HG03439 (cell line): ENCODE measurements at regions not wholly inside any gene's neighbourhood (a gene's known extent, or its start where the extent isn't known, plus 50 kb on each side); places are given as distances from the start of the nearest gene placed in this dataset.
A peak's percentile ranks its signal among the peaks of the same experiment; 100 is the strongest.
"Not testable (repeated sequence)": the region's sequence is repeated elsewhere in the genome, so short reads cannot be mapped to it uniquely, and the experiment has no call there.

Experiments used
- ATAC-seq: cut with Tn5 transposase; IDR thresholded peaks from one replicate; pipeline ENCODE4 v1.9.1; 2021; ENCODE audit warnings: mild to moderate bottlenecking, moderate library complexity; ENCODE audit not compliant: unreplicated experiment

DNA sequence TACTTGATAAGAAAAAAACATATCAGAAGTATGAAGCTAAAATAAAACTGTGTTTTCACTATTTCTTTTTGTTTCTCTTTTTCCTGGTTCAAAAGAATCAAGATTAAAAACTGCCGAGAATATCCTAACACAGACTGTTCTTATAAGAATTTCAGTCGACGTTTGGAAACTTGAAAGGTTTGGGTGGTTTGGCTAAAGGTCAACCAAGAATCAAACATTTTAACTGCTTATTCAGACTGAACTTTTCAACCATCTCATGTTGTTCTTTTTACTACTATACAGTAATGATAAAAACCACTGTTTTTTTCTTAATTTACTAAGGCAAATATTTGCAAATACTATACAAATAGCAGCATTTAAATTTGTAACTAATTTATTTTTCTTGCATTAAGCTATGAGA lies 308.5 kb upstream of the TFPI start:
- no peak for ATAC-seq

DNA sequence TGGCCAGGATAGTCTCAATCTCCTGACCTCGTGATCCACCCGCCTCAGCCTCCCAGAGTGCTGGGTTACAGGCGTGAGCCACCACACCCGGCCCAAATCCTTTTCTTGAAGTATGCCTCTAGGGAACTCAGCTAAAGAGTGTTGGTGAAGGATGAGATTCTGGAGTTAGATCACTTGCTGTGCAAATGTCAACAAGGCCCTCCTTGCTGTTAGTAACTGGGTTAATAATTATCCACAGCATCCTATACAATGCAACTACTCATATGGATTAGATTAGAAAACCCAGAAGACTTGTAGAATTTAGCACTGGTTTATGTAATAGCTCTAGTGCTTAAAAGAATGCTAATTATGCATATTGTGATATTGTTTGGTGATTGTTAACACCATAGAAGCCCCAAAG lies 310.8 kb upstream of the TFPI start:
- ATAC-seq: no peak

DNA sequence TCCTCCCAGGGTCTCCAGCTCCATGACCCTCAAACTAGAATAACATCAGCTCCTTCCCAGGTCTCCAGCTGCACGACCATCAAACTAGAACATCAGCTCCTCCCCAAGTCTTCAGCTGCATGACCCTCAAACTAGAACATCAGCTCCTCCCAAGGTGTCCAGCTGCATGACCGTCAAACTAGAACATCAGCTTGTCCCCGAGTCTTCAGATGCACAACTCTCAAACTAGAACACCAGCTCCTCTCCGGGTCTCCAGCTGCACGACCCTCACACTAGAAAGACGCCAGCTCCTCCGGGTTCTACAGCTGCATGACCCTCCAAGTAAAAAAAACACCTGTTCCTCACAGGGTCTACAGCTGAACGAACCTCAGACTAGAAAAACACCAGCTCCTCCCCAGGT lies 312.9 kb upstream of the TFPI start:
- no peak for ATAC-seq

DNA sequence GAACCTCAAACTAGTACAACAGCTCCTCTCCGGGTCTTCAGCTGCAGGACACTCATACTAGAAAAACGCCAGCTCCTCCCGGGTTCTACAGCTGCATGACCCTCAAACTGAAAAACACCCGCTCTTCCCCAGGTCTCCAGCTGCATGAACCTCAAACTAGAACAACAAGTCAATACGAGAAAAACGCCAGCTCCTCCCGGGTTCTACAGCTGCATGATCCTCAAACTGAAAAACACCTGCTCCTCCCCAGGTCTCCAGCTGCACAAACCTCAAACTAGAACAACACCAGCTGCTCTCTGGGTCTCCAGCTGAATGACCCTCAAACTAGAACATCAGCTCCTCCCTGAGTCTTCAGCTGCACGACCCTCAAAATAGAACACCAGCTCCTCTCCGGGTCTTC lies 315.0 kb upstream of the TFPI start:
- ATAC-seq: peak; percentile 65

DNA sequence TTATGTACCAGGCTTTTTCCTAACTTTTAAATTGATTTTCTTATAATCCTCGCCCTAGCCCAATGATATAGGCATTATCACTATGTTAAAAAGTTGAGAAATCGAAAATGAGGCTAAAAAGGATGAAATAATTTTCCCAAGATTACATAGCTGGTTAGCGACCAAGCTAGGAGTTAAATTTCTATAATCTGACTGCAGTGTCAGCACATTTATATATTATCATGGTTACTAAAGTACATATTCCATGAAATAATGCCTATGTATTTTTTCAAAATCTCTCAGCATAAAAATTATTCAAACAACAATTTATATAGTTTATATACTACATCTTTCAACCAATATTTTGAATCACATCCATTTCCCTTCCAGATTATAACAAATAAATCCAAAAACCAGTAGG lies 317.3 kb upstream of the TFPI start:
- ATAC-seq: no peak

DNA sequence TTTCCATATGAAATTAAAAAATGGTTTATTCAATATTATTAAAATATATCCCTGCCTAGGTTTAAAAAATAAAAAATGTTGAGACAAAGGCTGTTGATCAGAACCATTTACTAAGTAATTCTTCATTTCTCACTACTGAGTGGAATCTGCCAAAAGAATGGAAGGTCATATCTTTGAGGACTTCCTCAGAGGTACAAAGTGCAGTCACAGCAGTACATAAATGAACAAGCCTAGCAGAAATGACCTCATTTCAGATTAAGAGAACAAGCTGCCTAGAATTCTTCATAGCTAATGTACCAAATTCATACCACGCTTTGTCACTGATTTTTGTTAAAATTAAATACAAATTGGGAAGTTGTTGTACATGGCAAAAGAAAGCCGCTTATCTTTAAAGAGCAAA lies 318.9 kb upstream of the TFPI start:
- ATAC-seq: no peak

DNA sequence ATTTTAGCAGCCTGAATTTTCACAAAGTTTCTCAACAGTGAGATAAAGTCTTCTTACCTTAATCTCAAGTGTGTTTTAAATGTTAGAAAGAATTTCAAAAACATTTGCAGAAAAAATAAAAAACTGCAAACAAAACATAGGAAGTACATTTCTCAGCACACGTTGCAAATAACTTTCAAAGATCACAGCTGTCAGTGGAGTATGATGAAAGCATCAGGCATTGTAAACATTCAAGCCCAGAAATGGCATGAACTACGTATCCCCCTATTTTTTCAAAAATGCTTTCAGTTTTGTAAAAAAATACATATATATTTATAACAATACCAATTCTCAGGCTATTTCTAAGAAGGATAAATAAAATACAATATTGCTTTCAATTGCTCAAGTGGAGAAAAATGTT lies 320.6 kb upstream of the TFPI start:
- ATAC-seq: no peak

DNA sequence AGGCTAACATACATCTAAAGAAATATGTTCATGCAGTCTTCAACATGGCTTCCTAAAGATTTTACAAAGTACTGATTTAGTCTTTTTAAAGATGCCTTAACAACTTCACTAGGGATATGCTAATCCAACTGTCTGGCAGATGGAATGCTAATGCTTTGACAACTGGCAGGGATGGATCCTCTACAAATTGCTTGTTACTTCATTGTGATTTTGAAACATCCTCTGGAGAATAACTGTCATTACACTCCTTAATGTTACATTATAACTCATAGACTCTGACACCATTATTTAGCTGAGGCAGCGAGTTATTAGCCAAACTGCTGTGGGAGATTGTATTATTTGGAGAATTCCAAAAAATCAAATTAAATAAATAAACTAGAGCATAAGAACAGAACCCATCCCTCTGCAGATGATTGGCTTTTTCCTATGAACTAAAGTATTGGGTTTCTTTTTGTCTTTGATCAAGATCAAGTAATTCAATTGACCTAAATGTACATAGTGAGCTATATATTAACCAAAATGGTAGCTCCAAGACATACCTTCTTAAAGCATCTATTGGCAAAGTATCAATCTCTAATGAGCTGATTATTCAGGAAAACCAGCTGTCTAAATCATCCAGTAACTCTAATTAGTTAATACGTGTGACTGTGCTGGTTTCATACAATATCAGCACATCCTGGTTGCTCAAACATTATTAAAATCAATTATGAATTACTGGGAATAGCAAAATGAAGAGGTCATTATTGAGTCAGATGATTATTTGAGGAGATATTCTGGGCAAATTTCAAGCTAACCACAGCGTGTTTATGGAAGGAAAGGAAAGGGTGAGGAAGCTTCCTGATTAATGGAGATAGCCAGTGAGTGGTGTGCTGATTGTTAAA lies 321.3 kb upstream of the TFPI start:
- no peak for ATAC-seq

DNA sequence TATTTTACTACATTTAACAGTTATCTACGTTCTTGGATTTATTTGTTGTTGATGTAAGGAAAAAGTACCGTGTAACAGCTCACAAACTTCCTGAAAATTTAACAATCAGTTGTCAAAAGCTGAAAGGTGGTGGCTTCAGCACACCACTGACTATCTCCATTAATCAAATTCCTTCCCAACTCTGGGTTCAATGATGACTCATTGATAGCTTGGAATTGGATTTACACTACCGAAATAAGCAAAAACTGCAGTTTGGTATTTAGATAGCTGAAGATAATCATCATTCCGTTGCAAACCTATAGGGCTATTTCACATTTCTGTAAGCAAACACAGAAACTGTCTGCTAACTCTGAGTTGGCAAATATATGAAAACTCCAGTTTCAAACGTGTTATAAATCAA lies 322.3 kb upstream of the TFPI start:
- no peak for ATAC-seq

DNA sequence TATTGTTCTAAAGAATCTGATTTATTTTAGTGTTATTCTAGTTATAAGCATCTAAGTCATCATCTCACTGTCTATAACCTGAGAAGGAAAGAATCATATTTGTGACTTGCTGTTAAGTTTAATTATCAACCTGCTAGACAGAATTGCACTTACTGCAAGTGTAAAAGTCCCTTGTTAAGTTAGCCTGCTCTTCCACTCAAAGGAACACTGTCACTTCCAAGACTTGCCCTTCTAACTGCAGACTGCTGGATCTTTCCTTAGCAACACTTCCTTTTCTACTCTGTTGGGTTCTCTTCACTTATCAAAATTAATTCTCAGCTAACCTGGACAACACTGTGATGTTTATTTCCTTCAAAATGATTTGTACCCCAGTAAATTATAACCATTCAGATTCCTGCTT lies 323.2 kb upstream of the TFPI start:
- no peak for ATAC-seq

DNA sequence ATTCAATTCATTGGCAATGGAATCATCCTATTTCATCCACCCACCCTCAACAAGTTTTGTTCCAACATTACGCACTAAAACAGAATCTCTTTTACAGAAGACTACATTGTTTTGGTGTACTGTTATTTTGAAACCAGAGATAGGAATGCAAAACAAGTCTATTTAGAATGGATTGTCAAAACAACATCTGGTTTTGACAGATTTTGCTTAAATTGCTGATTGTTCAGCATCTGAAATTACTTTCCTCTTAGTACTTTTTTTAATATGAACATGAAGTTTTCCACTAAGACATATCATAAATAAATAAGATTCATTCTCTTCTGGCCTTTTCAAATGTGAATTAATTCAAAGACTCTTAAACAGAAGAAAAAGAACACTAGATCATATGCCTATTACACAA lies 323.9 kb upstream of the TFPI start:
- no peak for ATAC-seq

DNA sequence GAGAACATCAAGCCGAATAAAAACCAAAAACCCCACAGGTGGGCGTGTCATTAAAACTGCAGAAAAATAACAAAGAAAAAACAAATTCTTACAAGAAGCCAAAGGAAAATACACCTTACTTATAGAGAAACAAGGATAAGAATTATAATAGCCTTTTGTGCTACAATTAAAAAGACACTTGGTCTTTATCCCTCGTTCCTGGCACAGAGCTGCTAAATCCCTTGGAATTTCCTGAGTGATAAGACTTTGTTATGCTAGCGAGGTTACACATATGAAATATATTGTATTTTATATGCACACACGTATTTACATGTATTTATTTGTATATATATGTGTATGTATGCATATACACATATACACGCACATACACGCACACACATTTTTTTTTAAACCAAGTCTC lies 325.3 kb upstream of the TFPI start:
- no peak for ATAC-seq

DNA sequence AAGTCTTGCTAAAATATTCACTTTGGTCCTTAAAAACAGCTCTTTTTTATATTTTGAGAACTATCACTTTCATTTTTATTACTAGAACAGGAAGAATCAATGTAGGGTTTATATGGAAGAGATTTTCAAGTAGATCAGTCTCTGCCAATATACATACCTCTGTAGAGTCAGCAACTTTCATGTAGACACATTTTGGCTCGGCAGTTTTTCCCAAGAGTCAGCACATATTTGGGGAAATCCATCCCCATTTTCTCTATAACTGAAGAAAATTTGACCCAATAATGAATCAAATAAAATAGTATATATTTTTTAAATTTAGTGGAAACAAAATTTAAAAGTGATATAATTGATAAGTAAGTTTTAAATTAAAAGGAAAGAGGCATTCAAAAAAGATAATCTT lies 329.8 kb upstream of the TFPI start:
- no peak for ATAC-seq

DNA sequence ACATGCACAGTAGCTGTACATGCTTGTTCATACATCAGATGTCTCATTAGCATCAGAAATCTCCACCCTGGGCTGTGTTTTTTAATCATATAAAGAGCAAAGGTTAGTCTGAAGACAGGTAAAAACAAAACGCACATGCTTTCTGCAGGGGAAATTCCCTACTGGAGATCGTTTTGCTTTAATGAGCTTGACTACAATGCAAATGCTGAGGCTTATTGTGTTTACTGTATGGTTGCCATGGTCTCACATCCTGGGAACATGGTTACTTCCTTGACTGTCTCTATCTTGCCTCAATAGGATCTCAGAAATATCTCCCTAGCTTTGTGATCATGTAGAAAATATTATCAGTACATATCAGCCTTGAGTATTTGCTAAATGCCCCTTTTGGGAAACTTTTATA lies 336.5 kb upstream of the TFPI start:
- no peak for ATAC-seq

DNA sequence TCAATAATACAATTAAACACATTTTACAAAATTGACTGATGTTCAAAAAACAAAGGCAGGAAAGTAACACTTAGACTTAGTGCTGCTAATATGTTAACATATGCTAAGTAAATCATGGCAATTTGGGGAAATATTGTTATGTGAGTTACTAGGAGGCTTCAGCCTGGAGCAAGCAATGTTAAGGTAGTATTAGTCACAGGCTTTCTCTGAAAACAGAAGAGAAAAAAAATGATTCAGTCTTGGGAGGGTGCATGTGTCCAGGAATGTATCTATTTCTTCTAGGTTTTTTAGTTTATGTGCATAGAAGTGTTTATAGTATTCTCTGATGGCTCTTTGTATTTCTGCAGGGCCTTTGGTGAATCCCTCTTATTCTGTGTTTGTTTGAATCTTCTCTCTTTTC lies 345.8 kb upstream of the TFPI start:
- ATAC-seq: no peak

DNA sequence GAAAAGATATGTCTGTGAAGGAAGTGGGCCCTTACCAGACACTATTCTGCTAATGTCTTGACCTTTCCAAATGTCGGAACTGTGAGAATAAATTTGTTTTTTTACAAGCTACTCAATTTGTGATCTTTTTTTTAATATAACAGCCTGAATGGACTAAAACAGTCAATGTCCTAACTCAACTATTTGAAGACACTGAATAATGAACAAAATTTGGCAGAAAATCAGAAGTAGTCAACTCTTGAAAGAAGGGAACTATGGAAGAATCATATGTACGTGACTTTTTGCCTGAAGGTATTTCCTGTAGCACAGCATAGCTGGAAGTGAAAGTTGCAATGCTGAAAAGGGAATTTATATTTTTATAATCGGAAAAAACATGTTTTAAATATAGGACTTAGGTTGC lies 351.8 kb upstream of the TFPI start:
- no peak for ATAC-seq

DNA sequence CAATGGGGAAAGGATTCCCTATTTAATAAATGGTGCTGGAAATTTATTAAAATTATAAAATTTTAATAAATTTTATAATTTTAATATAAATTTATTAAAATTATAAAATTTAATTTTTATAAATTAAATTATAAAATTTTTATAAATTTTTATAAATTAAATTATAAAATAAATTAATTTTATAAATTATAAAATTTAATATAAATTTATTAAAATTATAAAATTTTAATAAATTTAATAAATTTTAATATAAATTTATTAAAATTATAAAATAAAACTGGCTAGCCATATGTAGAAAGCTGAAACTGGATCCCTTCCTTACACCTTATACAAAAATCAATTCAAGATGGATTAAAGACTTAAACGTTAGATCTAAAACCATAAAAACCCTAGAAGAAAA lies 356.7 kb upstream of the TFPI start:
- not testable (repeated sequence) for ATAC-seq

DNA sequence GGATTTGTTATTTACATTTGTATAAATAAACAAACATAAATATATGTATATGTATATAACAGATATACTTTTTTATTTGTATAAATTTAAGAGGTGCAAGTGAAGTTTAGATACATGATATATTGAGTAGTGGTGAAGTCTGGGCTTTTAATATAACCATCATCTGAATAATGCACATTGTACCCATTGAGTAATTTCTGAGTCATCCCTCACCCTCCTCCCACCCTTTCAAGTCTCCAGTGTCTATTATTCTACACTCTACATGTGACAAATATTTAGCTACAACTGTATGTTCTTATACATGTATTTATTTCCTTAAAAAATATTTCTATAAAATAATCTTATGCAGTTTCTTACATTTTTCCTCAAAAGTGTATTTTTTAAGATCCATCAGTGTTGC lies 358.7 kb upstream of the TFPI start:
- no peak for ATAC-seq

DNA sequence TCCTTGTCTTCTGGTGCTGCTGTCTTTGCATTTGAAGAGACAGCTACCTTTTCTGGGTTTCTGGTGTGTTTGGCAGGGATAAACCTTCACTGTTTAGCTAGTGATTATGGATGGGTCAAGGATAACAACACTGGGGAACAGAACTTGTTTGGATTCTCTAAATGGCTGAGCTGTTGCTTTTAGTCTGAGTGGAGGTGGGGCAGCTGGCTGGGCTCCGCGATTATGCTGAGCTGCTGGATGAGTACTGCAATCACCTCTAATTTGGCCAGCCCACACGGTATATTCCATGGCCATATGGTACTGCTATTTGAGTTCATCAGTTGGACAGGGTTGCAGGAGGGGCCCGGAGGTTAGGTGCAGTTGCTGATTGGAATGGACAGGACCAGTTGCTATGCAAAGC lies 361.6 kb upstream of the TFPI start:
- ATAC-seq: no peak

DNA sequence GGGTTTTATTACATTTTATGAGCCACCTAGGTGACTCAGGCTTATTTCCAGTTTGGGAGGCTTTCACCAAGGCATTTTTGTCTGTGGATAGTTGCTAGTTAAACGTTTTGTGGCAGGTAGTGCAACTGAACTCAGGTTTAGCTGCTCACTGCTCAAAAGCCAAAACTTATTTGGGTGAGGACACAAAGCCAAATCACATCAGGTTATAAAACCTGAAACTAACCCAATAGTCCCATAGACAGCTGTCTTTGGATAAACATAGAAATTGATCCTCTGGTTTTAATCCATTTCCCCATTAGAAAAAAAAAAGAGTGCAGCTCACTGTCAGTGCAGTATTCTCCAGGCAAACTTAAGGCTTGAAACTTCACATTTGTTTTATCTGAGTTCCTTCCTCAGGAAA lies 362.6 kb upstream of the TFPI start:
- ATAC-seq: no peak

DNA sequence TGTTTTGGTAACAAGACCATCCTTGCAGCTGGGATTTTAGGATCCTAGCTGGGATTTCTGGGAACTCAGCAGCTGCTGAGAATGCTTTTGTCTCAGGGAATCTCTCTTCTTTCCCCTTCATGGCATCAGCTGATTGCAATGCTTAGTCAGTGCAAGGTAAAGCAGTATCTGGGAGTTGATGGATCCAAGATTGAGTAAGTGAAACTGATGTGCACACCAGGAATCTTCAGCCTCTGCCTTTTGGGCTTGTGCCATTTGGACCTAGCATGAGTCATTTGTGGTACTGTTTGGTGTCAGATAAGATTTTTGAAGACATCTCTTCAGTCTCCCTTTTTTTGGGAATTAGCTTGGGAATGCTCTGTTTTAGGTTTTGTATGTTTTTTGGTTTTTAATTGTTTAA lies 363.3 kb upstream of the TFPI start:
- ATAC-seq: no peak

DNA sequence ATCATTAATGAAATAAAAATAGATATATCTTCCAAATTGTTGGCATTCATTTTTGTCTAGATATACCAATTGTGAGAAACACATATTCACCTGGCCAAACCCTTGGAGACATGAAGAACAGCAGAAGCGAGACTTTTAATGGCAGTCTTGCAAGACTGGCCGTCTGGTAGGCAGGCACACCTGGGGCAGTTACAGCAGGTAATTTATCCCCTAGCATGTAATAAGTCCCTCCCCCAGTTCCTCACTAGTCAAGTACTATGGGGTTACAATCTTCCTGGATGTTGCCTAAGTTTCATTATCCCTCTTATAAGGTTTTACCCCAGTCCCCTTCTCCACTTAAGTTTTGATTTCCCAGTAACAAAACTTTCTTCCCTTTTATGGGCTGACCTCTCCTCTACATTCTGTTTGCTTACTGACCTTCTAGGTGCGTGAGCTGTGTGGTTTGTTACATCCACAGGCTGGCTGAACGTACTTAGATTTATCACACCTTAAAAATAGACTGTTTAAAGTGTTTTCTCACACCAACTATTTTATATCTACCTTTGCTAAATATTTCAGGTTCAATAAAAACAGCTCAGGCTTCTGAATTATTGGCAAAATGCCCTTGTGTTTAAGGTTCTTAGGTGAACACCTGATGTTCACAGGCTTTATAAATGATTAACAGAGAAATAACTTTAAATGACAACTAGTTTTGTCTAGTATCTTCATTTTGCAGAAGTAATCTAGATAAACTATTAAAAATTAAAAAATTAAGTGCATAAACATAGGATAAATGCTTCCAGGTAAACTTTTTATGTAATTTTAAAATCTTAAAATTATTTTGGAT lies 365.0 kb upstream of the TFPI start:
- no peak for ATAC-seq
